Epithelial cell of esophagus (primary cell): ENCODE measurements at regions not wholly inside any gene's neighbourhood (a gene's known extent, or its start where the extent isn't known, plus 50 kb on each side); places are given as distances from the start of the nearest gene placed in this dataset.

Source experiments
- DNase-seq: peaks from one replicate; pipeline ENCODE4 v3.0.0; 2010; ENCODE audit warnings: low read depth
- H3K4me3 ChIP-seq: 2 replicates; pipeline ENCODE4 v1.5.1; 2011; ENCODE audit warnings: mild to moderate bottlenecking, low read length, control low read depth
- TF ChIP-seq, protein P1 (sequence below): IDR thresholded peaks from 2 replicates; pipeline ENCODE4 v1.5.1; 2011; ENCODE audit warnings: low read depth, mild to moderate bottlenecking, low read length, control low read depth, inconsistent platforms; ENCODE audit not compliant: insufficient read depth; ENCODE audit errors: missing control alignments

GRCh38 chrX:114332766-114333165 is 251.1 kb upstream of the HTR2C start:
- no peak overlapping the region for H3K4me3 ChIP-seq
- TF ChIP-seq, protein P1, sequence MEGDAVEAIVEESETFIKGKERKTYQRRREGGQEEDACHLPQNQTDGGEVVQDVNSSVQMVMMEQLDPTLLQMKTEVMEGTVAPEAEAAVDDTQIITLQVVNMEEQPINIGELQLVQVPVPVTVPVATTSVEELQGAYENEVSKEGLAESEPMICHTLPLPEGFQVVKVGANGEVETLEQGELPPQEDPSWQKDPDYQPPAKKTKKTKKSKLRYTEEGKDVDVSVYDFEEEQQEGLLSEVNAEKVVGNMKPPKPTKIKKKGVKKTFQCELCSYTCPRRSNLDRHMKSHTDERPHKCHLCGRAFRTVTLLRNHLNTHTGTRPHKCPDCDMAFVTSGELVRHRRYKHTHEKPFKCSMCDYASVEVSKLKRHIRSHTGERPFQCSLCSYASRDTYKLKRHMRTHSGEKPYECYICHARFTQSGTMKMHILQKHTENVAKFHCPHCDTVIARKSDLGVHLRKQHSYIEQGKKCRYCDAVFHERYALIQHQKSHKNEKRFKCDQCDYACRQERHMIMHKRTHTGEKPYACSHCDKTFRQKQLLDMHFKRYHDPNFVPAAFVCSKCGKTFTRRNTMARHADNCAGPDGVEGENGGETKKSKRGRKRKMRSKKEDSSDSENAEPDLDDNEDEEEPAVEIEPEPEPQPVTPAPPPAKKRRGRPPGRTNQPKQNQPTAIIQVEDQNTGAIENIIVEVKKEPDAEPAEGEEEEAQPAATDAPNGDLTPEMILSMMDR: no peak
- DNase-seq: no peak

DNA sequence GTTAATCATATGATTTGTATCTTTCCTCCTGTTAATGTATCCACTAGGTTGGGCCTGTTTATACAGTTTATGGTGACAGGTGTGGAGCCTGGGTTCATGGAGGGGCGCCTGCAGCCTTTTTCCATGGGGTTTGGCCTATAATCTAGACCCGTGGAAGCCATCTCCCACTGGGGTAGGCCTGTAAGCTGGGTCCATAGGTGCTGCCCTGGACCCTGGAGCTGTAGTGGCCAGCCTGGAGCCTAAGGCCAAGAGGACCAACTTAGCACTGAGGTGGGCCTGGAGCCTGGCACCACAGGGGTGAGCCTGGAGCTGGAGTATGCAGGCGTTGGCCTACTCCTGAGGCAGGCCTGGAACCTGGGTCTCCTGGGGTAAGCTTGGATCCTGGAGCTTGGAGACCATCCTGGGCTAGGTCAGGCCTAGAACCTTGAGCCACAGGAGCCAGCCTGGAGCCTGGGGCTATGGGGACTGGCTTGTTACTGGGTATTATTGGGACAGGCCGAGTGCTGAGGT is 249.4 kb upstream of the HTR2C start:
- no peak for DNase-seq
- H3K4me3 ChIP-seq: no peak overlapping the region
- TF ChIP-seq, protein P1: no peak

GRCh38 chrX:114338870-114339269 is 245.0 kb upstream of the HTR2C start:
- TF ChIP-seq, protein P1: no peak
- no peak overlapping the region for H3K4me3 ChIP-seq
- DNase-seq: no peak

GRCh38 chrX:114344756-114345349 is 239.0 kb upstream of the HTR2C start:
- TF ChIP-seq, protein P1: peak; percentile 68
- H3K4me3 ChIP-seq: no peak overlapping the region
- peak; percentile 28 for DNase-seq

DNA sequence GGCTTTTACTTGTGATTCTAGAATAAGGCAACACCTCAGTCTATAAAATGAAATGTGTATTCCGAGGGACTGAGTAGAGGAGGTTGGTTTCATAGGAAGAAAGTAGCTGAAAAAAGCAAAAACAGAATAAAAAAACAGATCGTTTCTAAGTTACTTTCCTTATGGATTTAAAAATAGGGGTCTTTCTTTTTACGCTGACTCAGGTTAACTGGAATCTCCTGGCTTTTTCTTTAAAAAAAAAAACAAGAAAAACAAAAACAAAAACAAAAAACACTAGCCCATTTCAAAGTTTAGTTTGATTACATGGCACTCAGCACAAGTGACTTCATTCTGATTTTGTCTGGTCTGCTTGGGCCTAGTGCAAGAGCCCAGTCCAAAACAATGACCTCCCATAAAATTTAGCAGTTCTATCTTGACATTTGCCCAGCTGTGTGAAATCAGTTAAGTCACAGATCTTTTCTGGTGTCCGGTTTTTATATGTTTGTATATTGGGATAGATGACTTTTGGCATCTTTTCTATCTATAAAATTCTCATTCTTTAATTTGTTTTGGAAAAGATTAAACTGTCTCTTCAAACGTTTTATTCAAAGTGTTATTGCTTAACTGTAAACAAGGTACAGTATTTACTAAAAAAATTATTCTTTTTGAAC is 222.7 kb upstream of the HTR2C start:
- no peak for DNase-seq
- H3K4me3 ChIP-seq: no peak overlapping the region
- TF ChIP-seq, protein P1: no peak

GRCh38 chrX:114363346-114363745 is 220.5 kb upstream of the HTR2C start:
- no peak for DNase-seq
- no peak overlapping the region for H3K4me3 ChIP-seq
- TF ChIP-seq, protein P1: no peak
